ENCODE measurements at regions not wholly inside any gene's neighbourhood (a gene's known extent, or its start where the extent isn't known, plus 50 kb on each side); places are given as distances from the start of the nearest gene placed in this dataset.

DNA sequence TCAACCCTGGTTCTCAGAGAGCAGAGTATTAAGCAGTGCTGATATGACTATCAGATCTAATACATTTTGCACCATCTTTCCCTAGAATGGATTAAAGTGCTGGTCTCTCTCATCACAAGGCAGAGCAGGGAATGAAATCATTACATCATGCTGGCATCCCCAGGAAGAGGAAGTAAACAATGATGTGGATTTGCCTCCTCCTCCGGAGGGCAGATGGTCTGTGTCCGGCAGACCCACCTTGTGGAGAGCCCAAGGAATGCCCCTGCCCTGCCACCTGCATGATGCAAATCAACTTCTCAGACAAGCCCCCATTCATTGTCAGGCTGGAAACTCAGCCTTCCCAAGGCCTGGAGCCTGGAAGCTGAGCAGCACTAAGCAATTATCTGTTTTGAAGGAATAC lies 1149.1 kb downstream of the VRK1 start:
- peak; percentile 37 for DNase-seq (ENCODE audit: low spot score)
- Mint-ChIP-seq H3K27ac (no peak overlapping the region; the same call in 1 of the 2 replicates), H3K36me3 (no peaks in the 10 kb centered on the region), H3K4me1 (peaks cover 22% of the 10 kb centered on the region), H3K9me3 (peaks cover 14% of the 10 kb centered on the region), H3K4me3 (no peak overlapping the region), H3K27me3 (ENCODE audit: low read depth) (no peaks in the 10 kb centered on the region)
- POLR2A ChIA-PET, result no interaction called here
- peak; percentile 92 for ATAC-seq
- no peak for TF ChIP-seq ZNF671 (CRISPR knock-in tag; IDR thresholded peaks at IDR 0.05)
- TF ChIP-seq, protein P1, sequence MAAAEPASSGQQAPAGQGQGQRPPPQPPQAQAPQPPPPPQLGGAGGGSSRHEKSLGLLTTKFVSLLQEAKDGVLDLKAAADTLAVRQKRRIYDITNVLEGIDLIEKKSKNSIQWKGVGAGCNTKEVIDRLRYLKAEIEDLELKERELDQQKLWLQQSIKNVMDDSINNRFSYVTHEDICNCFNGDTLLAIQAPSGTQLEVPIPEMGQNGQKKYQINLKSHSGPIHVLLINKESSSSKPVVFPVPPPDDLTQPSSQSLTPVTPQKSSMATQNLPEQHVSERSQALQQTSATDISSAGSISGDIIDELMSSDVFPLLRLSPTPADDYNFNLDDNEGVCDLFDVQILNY (CRISPR knock-in tag; IDR thresholded peaks at IDR 0.05), result no peak
- TF ChIP-seq, protein P2, sequence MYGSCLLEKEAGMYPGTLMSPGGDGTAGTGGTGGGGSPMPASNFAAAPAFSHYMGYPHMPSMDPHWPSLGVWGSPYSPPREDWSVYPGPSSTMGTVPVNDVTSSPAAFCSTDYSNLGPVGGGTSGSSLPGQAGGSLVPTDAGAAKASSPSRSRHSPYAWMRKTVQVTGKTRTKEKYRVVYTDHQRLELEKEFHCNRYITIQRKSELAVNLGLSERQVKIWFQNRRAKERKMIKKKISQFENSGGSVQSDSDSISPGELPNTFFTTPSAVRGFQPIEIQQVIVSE (CRISPR knock-in tag; IDR thresholded peaks at IDR 0.05; ENCODE audit: borderline replicate concordance), result no peak
- TF ChIP-seq, protein P3, sequence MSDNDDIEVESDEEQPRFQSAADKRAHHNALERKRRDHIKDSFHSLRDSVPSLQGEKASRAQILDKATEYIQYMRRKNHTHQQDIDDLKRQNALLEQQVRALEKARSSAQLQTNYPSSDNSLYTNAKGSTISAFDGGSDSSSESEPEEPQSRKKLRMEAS (CRISPR knock-in tag; IDR thresholded peaks at IDR 0.05), result no peak
- no peak for TF ChIP-seq ZNF423 (CRISPR knock-in tag; IDR thresholded peaks at IDR 0.05)
- TF ChIP-seq FOXP1 (CRISPR knock-in tag; IDR thresholded peaks at IDR 0.05; ENCODE audit: borderline replicate concordance), result no peak
- CTCF ChIA-PET, result no interaction called here

DNA sequence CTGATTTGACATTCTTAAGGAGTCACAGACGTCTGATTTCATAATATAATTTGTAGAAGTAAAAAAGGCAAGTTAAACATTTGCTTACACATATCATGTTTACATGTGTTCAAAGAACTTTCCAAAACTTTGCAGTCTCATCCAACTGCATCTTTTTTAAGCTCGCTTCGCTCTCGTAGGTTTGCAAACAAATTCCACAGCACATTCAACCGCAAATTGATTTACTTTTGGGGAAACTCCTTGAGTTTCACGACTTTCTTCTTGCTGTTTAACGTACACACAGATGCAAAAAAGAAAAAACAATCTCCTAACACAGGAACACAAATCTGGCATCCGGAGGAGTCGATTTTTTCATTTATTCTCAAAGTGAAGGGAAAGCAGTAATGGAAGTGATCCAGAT lies 1149.5 kb downstream of the VRK1 start:
- DNase-seq (ENCODE audit: low spot score) (no peak), ATAC-seq (no peak)
- ChIA-PET CTCF (no interaction called here), POLR2A (no interaction called here)
- Mint-ChIP-seq H3K27me3 (ENCODE audit: low read depth) (no peaks in the 10 kb centered on the region), H3K27ac (0 out of 2 replicates have a peak overlapping the region, but pooled peaks have one; percentile 55), H3K36me3 (no peaks in the 10 kb centered on the region), H3K4me1 (peaks cover 22% of the 10 kb centered on the region), H3K9me3 (peaks cover 13% of the 10 kb centered on the region), H3K4me3 (no peak overlapping the region)
- TF ChIP-seq, protein P4, sequence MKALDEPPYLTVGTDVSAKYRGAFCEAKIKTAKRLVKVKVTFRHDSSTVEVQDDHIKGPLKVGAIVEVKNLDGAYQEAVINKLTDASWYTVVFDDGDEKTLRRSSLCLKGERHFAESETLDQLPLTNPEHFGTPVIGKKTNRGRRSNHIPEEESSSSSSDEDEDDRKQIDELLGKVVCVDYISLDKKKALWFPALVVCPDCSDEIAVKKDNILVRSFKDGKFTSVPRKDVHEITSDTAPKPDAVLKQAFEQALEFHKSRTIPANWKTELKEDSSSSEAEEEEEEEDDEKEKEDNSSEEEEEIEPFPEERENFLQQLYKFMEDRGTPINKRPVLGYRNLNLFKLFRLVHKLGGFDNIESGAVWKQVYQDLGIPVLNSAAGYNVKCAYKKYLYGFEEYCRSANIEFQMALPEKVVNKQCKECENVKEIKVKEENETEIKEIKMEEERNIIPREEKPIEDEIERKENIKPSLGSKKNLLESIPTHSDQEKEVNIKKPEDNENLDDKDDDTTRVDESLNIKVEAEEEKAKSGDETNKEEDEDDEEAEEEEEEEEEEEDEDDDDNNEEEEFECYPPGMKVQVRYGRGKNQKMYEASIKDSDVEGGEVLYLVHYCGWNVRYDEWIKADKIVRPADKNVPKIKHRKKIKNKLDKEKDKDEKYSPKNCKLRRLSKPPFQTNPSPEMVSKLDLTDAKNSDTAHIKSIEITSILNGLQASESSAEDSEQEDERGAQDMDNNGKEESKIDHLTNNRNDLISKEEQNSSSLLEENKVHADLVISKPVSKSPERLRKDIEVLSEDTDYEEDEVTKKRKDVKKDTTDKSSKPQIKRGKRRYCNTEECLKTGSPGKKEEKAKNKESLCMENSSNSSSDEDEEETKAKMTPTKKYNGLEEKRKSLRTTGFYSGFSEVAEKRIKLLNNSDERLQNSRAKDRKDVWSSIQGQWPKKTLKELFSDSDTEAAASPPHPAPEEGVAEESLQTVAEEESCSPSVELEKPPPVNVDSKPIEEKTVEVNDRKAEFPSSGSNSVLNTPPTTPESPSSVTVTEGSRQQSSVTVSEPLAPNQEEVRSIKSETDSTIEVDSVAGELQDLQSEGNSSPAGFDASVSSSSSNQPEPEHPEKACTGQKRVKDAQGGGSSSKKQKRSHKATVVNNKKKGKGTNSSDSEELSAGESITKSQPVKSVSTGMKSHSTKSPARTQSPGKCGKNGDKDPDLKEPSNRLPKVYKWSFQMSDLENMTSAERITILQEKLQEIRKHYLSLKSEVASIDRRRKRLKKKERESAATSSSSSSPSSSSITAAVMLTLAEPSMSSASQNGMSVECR (CRISPR knock-in tag; IDR thresholded peaks at IDR 0.05; ENCODE audit: borderline replicate concordance), result no peak
- TF ChIP-seq, protein P1 (CRISPR knock-in tag; IDR thresholded peaks at IDR 0.05), result no peak
- TF ChIP-seq SMAD3 (CRISPR knock-in tag; IDR thresholded peaks at IDR 0.05; ENCODE audit: borderline replicate concordance) (no peak), ZNF219 (CRISPR knock-in tag; IDR thresholded peaks at IDR 0.05; ENCODE audit: borderline replicate concordance) (no peak), ZNF263 (CRISPR knock-in tag; IDR thresholded peaks at IDR 0.05; ENCODE audit: low read depth) (no peak), ESRRA (CRISPR knock-in tag; IDR thresholded peaks at IDR 0.05; ENCODE audit: borderline replicate concordance) (no peak), TP53 (CRISPR knock-in tag; IDR thresholded peaks at IDR 0.05) (no peak), ZNF232 (CRISPR knock-in tag; IDR thresholded peaks at IDR 0.05) (no peak), FOXJ3 (CRISPR knock-in tag; IDR thresholded peaks at IDR 0.05; ENCODE audit: borderline replicate concordance) (no peak), JUN (CRISPR knock-in tag; IDR thresholded peaks at IDR 0.05) (no peak), ELF4 (CRISPR knock-in tag; IDR thresholded peaks at IDR 0.05; ENCODE audit: low read depth) (no peak), RELA (CRISPR knock-in tag; IDR thresholded peaks at IDR 0.05; ENCODE audit: borderline replicate concordance) (no peak)
- TF ChIP-seq, protein P5, sequence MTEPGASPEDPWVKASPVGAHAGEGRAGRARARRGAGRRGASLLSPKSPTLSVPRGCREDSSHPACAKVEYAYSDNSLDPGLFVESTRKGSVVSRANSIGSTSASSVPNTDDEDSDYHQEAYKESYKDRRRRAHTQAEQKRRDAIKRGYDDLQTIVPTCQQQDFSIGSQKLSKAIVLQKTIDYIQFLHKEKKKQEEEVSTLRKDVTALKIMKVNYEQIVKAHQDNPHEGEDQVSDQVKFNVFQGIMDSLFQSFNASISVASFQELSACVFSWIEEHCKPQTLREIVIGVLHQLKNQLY (CRISPR knock-in tag; IDR thresholded peaks at IDR 0.05), result no peak
- TF ChIP-seq, protein P6, sequence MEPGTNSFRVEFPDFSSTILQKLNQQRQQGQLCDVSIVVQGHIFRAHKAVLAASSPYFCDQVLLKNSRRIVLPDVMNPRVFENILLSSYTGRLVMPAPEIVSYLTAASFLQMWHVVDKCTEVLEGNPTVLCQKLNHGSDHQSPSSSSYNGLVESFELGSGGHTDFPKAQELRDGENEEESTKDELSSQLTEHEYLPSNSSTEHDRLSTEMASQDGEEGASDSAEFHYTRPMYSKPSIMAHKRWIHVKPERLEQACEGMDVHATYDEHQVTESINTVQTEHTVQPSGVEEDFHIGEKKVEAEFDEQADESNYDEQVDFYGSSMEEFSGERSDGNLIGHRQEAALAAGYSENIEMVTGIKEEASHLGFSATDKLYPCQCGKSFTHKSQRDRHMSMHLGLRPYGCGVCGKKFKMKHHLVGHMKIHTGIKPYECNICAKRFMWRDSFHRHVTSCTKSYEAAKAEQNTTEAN (CRISPR knock-in tag; IDR thresholded peaks at IDR 0.05), result no peak
- TF ChIP-seq, protein P7, sequence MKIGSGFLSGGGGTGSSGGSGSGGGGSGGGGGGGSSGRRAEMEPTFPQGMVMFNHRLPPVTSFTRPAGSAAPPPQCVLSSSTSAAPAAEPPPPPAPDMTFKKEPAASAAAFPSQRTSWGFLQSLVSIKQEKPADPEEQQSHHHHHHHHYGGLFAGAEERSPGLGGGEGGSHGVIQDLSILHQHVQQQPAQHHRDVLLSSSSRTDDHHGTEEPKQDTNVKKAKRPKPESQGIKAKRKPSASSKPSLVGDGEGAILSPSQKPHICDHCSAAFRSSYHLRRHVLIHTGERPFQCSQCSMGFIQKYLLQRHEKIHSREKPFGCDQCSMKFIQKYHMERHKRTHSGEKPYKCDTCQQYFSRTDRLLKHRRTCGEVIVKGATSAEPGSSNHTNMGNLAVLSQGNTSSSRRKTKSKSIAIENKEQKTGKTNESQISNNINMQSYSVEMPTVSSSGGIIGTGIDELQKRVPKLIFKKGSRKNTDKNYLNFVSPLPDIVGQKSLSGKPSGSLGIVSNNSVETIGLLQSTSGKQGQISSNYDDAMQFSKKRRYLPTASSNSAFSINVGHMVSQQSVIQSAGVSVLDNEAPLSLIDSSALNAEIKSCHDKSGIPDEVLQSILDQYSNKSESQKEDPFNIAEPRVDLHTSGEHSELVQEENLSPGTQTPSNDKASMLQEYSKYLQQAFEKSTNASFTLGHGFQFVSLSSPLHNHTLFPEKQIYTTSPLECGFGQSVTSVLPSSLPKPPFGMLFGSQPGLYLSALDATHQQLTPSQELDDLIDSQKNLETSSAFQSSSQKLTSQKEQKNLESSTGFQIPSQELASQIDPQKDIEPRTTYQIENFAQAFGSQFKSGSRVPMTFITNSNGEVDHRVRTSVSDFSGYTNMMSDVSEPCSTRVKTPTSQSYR (CRISPR knock-in tag; IDR thresholded peaks at IDR 0.05), result no peak
- TF ChIP-seq, protein P8, sequence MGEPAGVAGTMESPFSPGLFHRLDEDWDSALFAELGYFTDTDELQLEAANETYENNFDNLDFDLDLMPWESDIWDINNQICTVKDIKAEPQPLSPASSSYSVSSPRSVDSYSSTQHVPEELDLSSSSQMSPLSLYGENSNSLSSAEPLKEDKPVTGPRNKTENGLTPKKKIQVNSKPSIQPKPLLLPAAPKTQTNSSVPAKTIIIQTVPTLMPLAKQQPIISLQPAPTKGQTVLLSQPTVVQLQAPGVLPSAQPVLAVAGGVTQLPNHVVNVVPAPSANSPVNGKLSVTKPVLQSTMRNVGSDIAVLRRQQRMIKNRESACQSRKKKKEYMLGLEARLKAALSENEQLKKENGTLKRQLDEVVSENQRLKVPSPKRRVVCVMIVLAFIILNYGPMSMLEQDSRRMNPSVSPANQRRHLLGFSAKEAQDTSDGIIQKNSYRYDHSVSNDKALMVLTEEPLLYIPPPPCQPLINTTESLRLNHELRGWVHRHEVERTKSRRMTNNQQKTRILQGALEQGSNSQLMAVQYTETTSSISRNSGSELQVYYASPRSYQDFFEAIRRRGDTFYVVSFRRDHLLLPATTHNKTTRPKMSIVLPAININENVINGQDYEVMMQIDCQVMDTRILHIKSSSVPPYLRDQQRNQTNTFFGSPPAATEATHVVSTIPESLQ (CRISPR knock-in tag; IDR thresholded peaks at IDR 0.05), result no peak

Data from WTC11 (cell line).